GM18873 (cell line): ENCODE measurements at regions not wholly inside any gene's neighbourhood (a gene's known extent, or its start where the extent isn't known, plus 50 kb on each side); places are given as distances from the start of the nearest gene placed in this dataset.
"Not testable (repeated sequence)": the region's sequence is repeated elsewhere in the genome, so short reads cannot be mapped to it uniquely, and the experiment has no call there.

Source experiments
- ATAC-seq: cut with Tn5 transposase; IDR thresholded peaks from one replicate; pipeline ENCODE4 v1.9.1; 2021; ENCODE audit warnings: mild to moderate bottlenecking, moderate library complexity, moderate number of reproducible peaks; ENCODE audit not compliant: unreplicated experiment, low FRiP score

- no peak for ATAC-seq
These were observed 245.6 kb upstream of the FERD3L start for GRCh38 chr7:19390795-19391194.

GRCh38 chr7:19381321-19381720, 236.1 kb upstream of the FERD3L start:
- ATAC-seq = no peak

- ATAC-seq = no peak
These were observed 233.1 kb upstream of the FERD3L start for GRCh38 chr7:19378345-19378714.

GRCh38 chr7:19377611-19378344, 232.6 kb upstream of the FERD3L start:
- no peak for ATAC-seq

- ATAC-seq = no peak
These were observed 231.3 kb upstream of the FERD3L start for GRCh38 chr7:19376538-19376937.

GRCh38 chr7:19375976-19376375, 230.8 kb upstream of the FERD3L start:
- ATAC-seq = no peak

- no peak for ATAC-seq
These were observed 228.1 kb upstream of the FERD3L start for GRCh38 chr7:19373334-19373733.

- ATAC-seq = no peak
These were observed 224.6 kb upstream of the FERD3L start for GRCh38 chr7:19369806-19370205.

GRCh38 chr7:19369182-19369581, 224.0 kb upstream of the FERD3L start:
- ATAC-seq = no peak

- no peak for ATAC-seq
These were observed 223.3 kb upstream of the FERD3L start for GRCh38 chr7:19368491-19368925.

GRCh38 chr7:19364950-19365349, 219.7 kb upstream of the FERD3L start:
- ATAC-seq = no peak

GRCh38 chr7:19362099-19362498, 216.9 kb upstream of the FERD3L start:
- ATAC-seq = no peak

GRCh38 chr7:19353180-19353579, 208.0 kb upstream of the FERD3L start:
- no peak for ATAC-seq

- no peak for ATAC-seq
These were observed 207.1 kb upstream of the FERD3L start for GRCh38 chr7:19352305-19352695.

- ATAC-seq = no peak
These were observed 206.4 kb upstream of the FERD3L start for GRCh38 chr7:19351341-19352304.

- no peak for ATAC-seq
These were observed 194.3 kb upstream of the FERD3L start for GRCh38 chr7:19339512-19339911.

GRCh38 chr7:19338512-19338911, 193.3 kb upstream of the FERD3L start:
- not testable (repeated sequence) for ATAC-seq

- no peak for ATAC-seq
These were observed 191.7 kb upstream of the FERD3L start for GRCh38 chr7:19336836-19337383.

GRCh38 chr7:19333706-19334105, 188.5 kb upstream of the FERD3L start:
- no peak for ATAC-seq

GRCh38 chr7:19327018-19327417, 181.8 kb upstream of the FERD3L start:
- ATAC-seq = no peak

GRCh38 chr7:19322002-19322401, 176.8 kb upstream of the FERD3L start:
- no peak for ATAC-seq
